ENCODE measurements at regions not wholly inside any gene's neighbourhood (a gene's known extent, or its start where the extent isn't known, plus 50 kb on each side); places are given as distances from the start of the nearest gene placed in this dataset.

- no peak for DNase-seq (ENCODE audit: low read depth)
These were observed 81.6 kb downstream of the SLC5A7 start for GRCh38 chr2:108067820-108068405.

GRCh38 chr2:108069515-108070310, 83.4 kb downstream of the SLC5A7 start:
- no peak for DNase-seq (ENCODE audit: low read depth)

- no peak for DNase-seq (ENCODE audit: low read depth)
These were observed 87.2 kb downstream of the SLC5A7 start for GRCh38 chr2:108073415-108074072.

GRCh38 chr2:108074150-108074549, 87.8 kb downstream of the SLC5A7 start:
- no peak for DNase-seq (ENCODE audit: low read depth)

- DNase-seq (ENCODE audit: low read depth), result no peak
These were observed 88.6 kb downstream of the SLC5A7 start for GRCh38 chr2:108074946-108075345.

GRCh38 chr2:108076527-108076926, 90.2 kb downstream of the SLC5A7 start:
- no peak for DNase-seq (ENCODE audit: low read depth)

- DNase-seq (ENCODE audit: low read depth), result no peak
These were observed 93.4 kb downstream of the SLC5A7 start for GRCh38 chr2:108079736-108080135.

GRCh38 chr2:108080177-108080576, 93.9 kb downstream of the SLC5A7 start:
- DNase-seq (ENCODE audit: low read depth), result no peak

- no peak for DNase-seq (ENCODE audit: low read depth)
These were observed 96.7 kb downstream of the SLC5A7 start for GRCh38 chr2:108082978-108083377.

- DNase-seq (ENCODE audit: low read depth), result no peak
These were observed 98.0 kb downstream of the SLC5A7 start for GRCh38 chr2:108084311-108084710.

GRCh38 chr2:108092886-108093285, 106.6 kb downstream of the SLC5A7 start:
- no peak for DNase-seq (ENCODE audit: low read depth)

- DNase-seq (ENCODE audit: low read depth), result no peak
These were observed 115.2 kb downstream of the SLC5A7 start for GRCh38 chr2:108101481-108101880.

GRCh38 chr2:108106731-108107130, 120.4 kb downstream of the SLC5A7 start:
- DNase-seq (ENCODE audit: low read depth), result no peak

- no peak for DNase-seq (ENCODE audit: low read depth)
These were observed 125.6 kb downstream of the SLC5A7 start for GRCh38 chr2:108111936-108112335.

- no peak for DNase-seq (ENCODE audit: low read depth)
These were observed 123.9 kb upstream of the SULT1C3 start for GRCh38 chr2:108115868-108116267.

GRCh38 chr2:108118996-108119395, 120.8 kb upstream of the SULT1C3 start:
- DNase-seq (ENCODE audit: low read depth), result no peak

GRCh38 chr2:108119492-108119891, 120.3 kb upstream of the SULT1C3 start:
- no peak for DNase-seq (ENCODE audit: low read depth)

- no peak for DNase-seq (ENCODE audit: low read depth)
These were observed 114.9 kb upstream of the SULT1C3 start for GRCh38 chr2:108124736-108125495.

- DNase-seq (ENCODE audit: low read depth), result no peak
These were observed 114.2 kb upstream of the SULT1C3 start for GRCh38 chr2:108125581-108125980.

GRCh38 chr2:108128249-108128648, 111.5 kb upstream of the SULT1C3 start:
- no peak for DNase-seq (ENCODE audit: low read depth)

GRCh38 chr2:108129636-108130035, 110.1 kb upstream of the SULT1C3 start:
- DNase-seq (ENCODE audit: low read depth), result no peak

- DNase-seq (ENCODE audit: low read depth), result no peak
These were observed 106.3 kb upstream of the SULT1C3 start for GRCh38 chr2:108133457-108133856.
